GM19240 (cell line): ENCODE measurements at regions not wholly inside any gene's neighbourhood (a gene's known extent, or its start where the extent isn't known, plus 50 kb on each side); places are given as distances from the start of the nearest gene placed in this dataset.
"Not testable (repeated sequence)": the region's sequence is repeated elsewhere in the genome, so short reads cannot be mapped to it uniquely, and the experiment has no call there.

Experiments
- DNase-seq: peaks from one replicate; pipeline ENCODE4 v3.0.0; 2011; ENCODE audit warnings: low spot score; ENCODE audit not compliant: insufficient read length

GRCh38 chr16:86337581-86338402, 172.5 kb upstream of the FOXF1 start:
- DNase-seq: no peak

GRCh38 chr16:86338403-86339115, 171.8 kb upstream of the FOXF1 start:
- DNase-seq: no peak

GRCh38 chr16:86342161-86342834, 168.0 kb upstream of the FOXF1 start:
- no peak for DNase-seq

GRCh38 chr16:86343027-86343795, 167.1 kb upstream of the FOXF1 start:
- no peak for DNase-seq

- no peak for DNase-seq
Observed at GRCh38 chr16:86343796-86344585, 166.3 kb upstream of the FOXF1 start.

GRCh38 chr16:86344586-86344871, 165.8 kb upstream of the FOXF1 start:
- no peak for DNase-seq

GRCh38 chr16:86344881-86345280, 165.4 kb upstream of the FOXF1 start:
- no peak for DNase-seq

- no peak for DNase-seq
Observed at GRCh38 chr16:86345516-86345915, 164.8 kb upstream of the FOXF1 start.

GRCh38 chr16:86346034-86346433, 164.3 kb upstream of the FOXF1 start:
- DNase-seq: no peak

- no peak for DNase-seq
Observed at GRCh38 chr16:86347090-86347489, 163.2 kb upstream of the FOXF1 start.

- DNase-seq: no peak
Observed at GRCh38 chr16:86347916-86348555, 162.3 kb upstream of the FOXF1 start.

- no peak for DNase-seq
Observed at GRCh38 chr16:86349338-86349900, 160.9 kb upstream of the FOXF1 start.

- no peak for DNase-seq
Observed at GRCh38 chr16:86350289-86350688, 160.0 kb upstream of the FOXF1 start.

- no peak for DNase-seq
Observed at GRCh38 chr16:86351041-86351784, 159.1 kb upstream of the FOXF1 start.

- not testable (repeated sequence) for DNase-seq
Observed at GRCh38 chr16:86351785-86352139, 158.6 kb upstream of the FOXF1 start.

- no peak for DNase-seq
Observed at GRCh38 chr16:86353148-86353547, 157.2 kb upstream of the FOXF1 start.

- DNase-seq: no peak
Observed at GRCh38 chr16:86353948-86354347, 156.4 kb upstream of the FOXF1 start.

- no peak for DNase-seq
Observed at GRCh38 chr16:86354641-86355513, 155.4 kb upstream of the FOXF1 start.
